Esophagus squamous epithelium (tissue), 5 donors: ENCODE measurements at regions not wholly inside any gene's neighbourhood (a gene's known extent, or its start where the extent isn't known, plus 50 kb on each side); places are given as distances from the start of the nearest gene placed in this dataset.
"Not testable (repeated sequence)": the region's sequence is repeated elsewhere in the genome, so short reads cannot be mapped to it uniquely, and the experiment has no call there.

Source experiments
- DNase-seq: peaks from one replicate; lab custom pipeline; 2025; lab: John Stamatoyannopoulos, UW
- H3K27ac ChIP-seq, 4 donors: fragments of 200-600 bp; sonication (generic); one replicate each; pipeline ENCODE4 v1.5.1; 2016 to 2019; ENCODE audit warnings: mild to moderate bottlenecking in 1 of 4
- H3K27me3 ChIP-seq, 4 donors: fragments of 200-600 bp; sonication (generic); 1 replicate in 3 of 4; 2 replicates in 1 of 4; pipeline versions ENCODE4 v1.5.1 to v1.6.0; 2017 to 2021; ENCODE audit warnings: antibody characterized with exemption in 1 of 4
- H3K36me3 ChIP-seq, 3 donors: fragments of 200-600 bp; sonication (generic); one replicate each; pipeline ENCODE4 v1.5.1; 2016 to 2019
- H3K4me1 ChIP-seq, 3 donors: fragments of 200-600 bp; sonication (generic); one replicate each; pipeline ENCODE4 v1.5.1; 2017 to 2019
- H3K4me3 ChIP-seq, 4 donors: fragments of 200-600 bp; sonication (generic); 1 replicate in 3 of 4; 2 replicates in 1 of 4; pipeline ENCODE4 v1.5.1; 2016 to 2019; ENCODE audit warnings: mild to moderate bottlenecking in 2 of 4, moderate library complexity in 1 of 4
- H3K9me3 ChIP-seq, 3 donors: fragments of 200-600 bp; sonication (generic); one replicate each; pipeline ENCODE4 v1.5.1; 2016 to 2019
- POLR2A ChIP-seq, 4 donors: fragments of 450-650 bp; IDR thresholded peaks; one replicate each; pipeline ENCODE4 v1.6.1; 2017; ENCODE audit warnings: antibody characterized with exemption in 4 of 4, mild to moderate bottlenecking in 4 of 4, moderate library complexity in 3 of 4
- WGBS, 2 donors: methylation state at CpG; one replicate each; pipeline ENCODE4 v1.1.5; 2018; 5-methylcytosine and 5-hydroxymethylcytosine counted together
- intact Hi-C: fragments of 100-400 bp; cut with DNase I; formaldehyde crosslinking; loops from one replicate; pipeline ENCODE4 v1.15.0; 2022
- TF ChIP-seq, protein P1 (sequence below), 6 experiments: fragments of 450-650 bp in 4 of 6; fragments of 200-600 bp in 2 of 6; sonication (generic) in 2 of 6; IDR thresholded peaks; one replicate each; pipeline ENCODE4 v1.5.1; 2016 to 2019; ENCODE audit warnings: antibody characterized with exemption in 6 of 6, mild to moderate bottlenecking in 4 of 6, moderate library complexity in 4 of 6
- donor health status: DM: yes; HTN: yes; CAD: no.

DNA sequence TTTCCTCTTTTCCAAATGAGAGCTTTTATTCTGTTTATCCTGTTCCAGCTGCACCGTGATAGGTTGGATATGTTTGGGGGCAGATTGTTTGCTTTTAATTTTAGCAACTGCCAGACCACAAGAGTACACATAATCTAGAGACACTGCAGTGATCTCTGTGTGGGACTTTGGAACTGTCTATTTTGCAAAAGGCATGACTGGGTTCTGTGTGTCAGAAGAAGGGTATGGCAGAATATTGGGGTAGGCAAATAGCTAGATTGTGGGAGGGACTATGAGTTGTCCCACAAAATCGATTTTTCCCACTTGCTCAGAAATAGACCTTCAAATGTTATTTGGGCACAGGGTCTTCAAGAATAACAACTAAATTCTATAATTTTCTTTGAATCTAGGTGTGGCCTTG is 275.9 kb upstream of the KITLG start:
- no peak overlapping the region for H3K27ac ChIP-seq
- no peaks in the 10 kb centered on the region for H3K9me3 ChIP-seq
- peaks cover 9 to 18% (median 10%) of the 10 kb centered on the region in 3 donors for H3K4me1 ChIP-seq
- intact Hi-C loops: no loop called here
- no peak for TF ChIP-seq POLR2A (IDR thresholded peaks at IDR 0.05)
- TF ChIP-seq, protein P1, sequence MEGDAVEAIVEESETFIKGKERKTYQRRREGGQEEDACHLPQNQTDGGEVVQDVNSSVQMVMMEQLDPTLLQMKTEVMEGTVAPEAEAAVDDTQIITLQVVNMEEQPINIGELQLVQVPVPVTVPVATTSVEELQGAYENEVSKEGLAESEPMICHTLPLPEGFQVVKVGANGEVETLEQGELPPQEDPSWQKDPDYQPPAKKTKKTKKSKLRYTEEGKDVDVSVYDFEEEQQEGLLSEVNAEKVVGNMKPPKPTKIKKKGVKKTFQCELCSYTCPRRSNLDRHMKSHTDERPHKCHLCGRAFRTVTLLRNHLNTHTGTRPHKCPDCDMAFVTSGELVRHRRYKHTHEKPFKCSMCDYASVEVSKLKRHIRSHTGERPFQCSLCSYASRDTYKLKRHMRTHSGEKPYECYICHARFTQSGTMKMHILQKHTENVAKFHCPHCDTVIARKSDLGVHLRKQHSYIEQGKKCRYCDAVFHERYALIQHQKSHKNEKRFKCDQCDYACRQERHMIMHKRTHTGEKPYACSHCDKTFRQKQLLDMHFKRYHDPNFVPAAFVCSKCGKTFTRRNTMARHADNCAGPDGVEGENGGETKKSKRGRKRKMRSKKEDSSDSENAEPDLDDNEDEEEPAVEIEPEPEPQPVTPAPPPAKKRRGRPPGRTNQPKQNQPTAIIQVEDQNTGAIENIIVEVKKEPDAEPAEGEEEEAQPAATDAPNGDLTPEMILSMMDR (IDR thresholded peaks at IDR 0.05): no peak
- no peak for DNase-seq
- H3K27me3 ChIP-seq: no peaks in the 10 kb centered on the region
- WGBS, 2 donors: 77 to 78% methylated on average over 2 of the region's 2 CpGs
- H3K36me3 ChIP-seq: no peaks in the 10 kb centered on the region
- H3K4me3 ChIP-seq: no peak overlapping the region

DNA sequence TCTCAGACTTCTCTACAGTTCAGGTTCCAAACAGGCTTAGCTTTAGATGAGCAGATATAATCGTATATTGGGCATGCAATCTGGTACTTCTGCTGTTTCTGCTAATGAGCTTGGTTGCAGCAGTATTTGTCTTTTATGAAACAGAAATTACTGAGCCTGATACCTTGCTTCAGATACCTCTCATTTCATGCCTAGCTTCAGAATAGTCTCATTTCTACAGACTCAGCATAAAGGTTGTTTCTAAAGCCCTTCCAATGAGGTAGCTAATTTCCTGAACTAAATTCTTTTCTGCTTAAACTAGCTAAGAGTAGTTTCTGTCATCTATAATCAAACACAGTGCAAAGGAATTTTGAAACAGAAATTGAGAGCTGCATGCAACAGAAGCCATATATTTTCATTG is 275.0 kb upstream of the KITLG start:
- H3K27ac ChIP-seq: no peak overlapping the region
- TF ChIP-seq, protein P1 (IDR thresholded peaks at IDR 0.05): no peak
- TF ChIP-seq POLR2A (IDR thresholded peaks at IDR 0.05): no peak
- H3K9me3 ChIP-seq: no peaks in the 10 kb centered on the region
- H3K4me3 ChIP-seq: no peak overlapping the region
- peaks cover 9 to 18% (median 10%) of the 10 kb centered on the region in 3 donors for H3K4me1 ChIP-seq
- intact Hi-C loops: no loop called here
- no peaks in the 10 kb centered on the region for H3K36me3 ChIP-seq
- DNase-seq: no peak
- 79 to 91% methylated on average over 1 of the region's 1 CpG for WGBS, 2 donors
- no peaks in the 10 kb centered on the region for H3K27me3 ChIP-seq

DNA sequence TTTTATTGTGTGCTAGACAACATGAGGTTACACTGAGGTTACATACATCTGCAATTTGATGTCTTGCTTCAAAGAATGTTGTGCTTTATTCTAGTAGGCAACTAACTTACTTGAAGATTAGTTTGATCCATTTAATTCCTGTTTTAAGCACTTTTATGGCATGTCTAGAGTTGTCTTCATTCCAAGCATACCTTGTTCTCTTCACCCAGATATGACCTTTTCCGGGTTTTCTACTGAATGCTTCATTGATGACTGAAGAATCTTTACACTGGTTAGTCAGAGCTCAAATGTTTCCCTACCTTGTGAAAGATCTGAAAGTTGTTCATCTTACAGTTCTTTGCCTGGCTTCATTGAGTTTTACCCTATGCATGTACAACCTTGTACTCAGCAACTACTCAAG is 274.0 kb upstream of the KITLG start:
- Histone ChIP-seq H3K27ac (peak overlapping the region in 2 of 4 donors; percentile 36 to 39), H3K9me3 (no peaks in the 10 kb centered on the region), H3K4me1 (peaks cover 9 to 18% (median 10%) of the 10 kb centered on the region in 3 donors), H3K36me3 (no peaks in the 10 kb centered on the region), H3K4me3 (no peak overlapping the region), H3K27me3 (no peaks in the 10 kb centered on the region)
- 40 to 50% methylated on average over 1 of the region's 1 CpG for WGBS, 2 donors
- TF ChIP-seq, protein P1 (IDR thresholded peaks at IDR 0.05): no peak
- no peak for TF ChIP-seq POLR2A (IDR thresholded peaks at IDR 0.05)
- no peak for DNase-seq
- intact Hi-C loops: no loop called here

DNA sequence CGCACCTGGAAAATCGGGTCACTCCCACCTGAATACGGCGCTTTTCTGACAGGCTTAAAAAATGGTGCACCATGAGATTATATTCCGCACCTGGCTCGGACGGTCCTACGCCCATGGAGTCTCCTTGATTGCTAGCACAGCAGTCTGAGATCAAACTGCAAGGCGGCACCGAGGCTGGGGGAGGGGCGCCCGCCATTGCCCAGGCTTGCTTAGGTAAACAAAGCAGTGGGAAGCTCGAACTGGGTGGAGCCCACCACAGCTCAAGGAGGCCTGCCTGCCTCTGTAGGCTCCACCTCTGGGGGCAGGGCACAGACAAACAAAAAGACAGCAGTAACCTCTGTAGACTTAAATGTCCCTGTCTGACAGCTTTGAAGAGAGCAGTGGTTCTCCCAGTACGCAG is 267.0 kb upstream of the KITLG start:
- H3K9me3 ChIP-seq, H3K27me3 ChIP-seq, intact Hi-C loops, DNase-seq, H3K4me1 ChIP-seq, H3K4me3 ChIP-seq, H3K36me3 ChIP-seq, H3K27ac ChIP-seq: not testable (repeated sequence)
- 98% methylated on average over 8 of the region's 14 CpGs; no CpG with 5 or more reads in 1 of the 2 donors for WGBS, 2 donors

DNA sequence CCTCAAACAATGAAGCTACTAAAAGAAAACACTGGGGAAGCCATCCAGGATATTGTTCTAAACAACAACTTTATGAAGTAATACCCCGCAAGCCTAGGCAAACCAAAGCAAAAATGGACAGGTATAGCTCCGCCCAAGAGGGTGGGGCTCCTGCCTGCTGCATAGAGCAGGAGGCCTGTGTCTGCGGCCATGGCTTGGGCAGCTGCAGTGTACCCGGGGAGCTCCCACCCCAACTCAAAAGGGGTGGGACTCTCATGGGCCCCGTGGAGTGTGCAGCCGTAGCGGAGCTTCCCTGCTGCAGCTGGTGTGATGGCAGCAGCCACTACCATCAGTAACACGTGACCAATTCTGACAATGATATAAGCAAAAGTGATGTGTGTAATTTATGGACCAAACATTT is 264.2 kb upstream of the KITLG start:
- no peaks in the 10 kb centered on the region for H3K4me1 ChIP-seq
- no peak for DNase-seq
- intact Hi-C loops: no loop called here
- H3K27me3 ChIP-seq: no peaks in the 10 kb centered on the region
- no peak for TF ChIP-seq POLR2A (IDR thresholded peaks at IDR 0.05)
- TF ChIP-seq, protein P1 (IDR thresholded peaks at IDR 0.05): no peak
- WGBS, 2 donors: 79 to 86% methylated on average over 7 to 8 of the region's 8 CpGs
- H3K9me3 ChIP-seq: no peaks in the 10 kb centered on the region
- no peaks in the 10 kb centered on the region for H3K36me3 ChIP-seq
- H3K4me3 ChIP-seq: no peak overlapping the region
- no peak overlapping the region for H3K27ac ChIP-seq

DNA sequence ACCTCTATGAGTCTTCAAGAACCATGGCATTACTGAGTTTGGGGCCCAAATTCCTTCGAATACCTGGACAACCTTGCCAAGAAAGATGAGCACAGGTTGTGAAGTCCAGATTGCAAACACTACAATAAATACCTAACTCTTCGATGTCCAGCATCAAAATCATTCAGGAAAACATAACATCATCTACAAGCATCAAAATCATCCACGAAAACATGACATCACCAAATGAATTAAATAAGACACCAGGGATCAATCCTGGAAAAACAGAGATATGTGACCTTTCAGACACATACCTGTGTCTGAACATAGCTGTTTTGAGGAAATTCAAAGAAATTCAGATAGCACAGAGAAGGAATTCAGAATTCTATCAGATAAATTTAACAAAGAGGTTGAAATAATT is 262.0 kb upstream of the KITLG start:
- Histone ChIP-seq H3K4me1 (no peaks in the 10 kb centered on the region), H3K9me3 (peaks cover 0 to 7% (median 0%) of the 10 kb centered on the region in 3 donors), H3K36me3 (no peaks in the 10 kb centered on the region), H3K27ac (no peak overlapping the region), H3K27me3 (no peaks in the 10 kb centered on the region), H3K4me3 (no peak overlapping the region)
- TF ChIP-seq, protein P1 (IDR thresholded peaks at IDR 0.05): no peak
- no peak for TF ChIP-seq POLR2A (IDR thresholded peaks at IDR 0.05)
- 72 to 83% methylated on average over 3 of the region's 3 CpGs for WGBS, 2 donors
- intact Hi-C loops: no loop called here
- DNase-seq: no peak
